Ishikawa (cell line): ENCODE measurements at regions not wholly inside any gene's neighbourhood (a gene's known extent, or its start where the extent isn't known, plus 50 kb on each side); places are given as distances from the start of the nearest gene placed in this dataset.

Experiments used
- CEBPB ChIP-seq: IDR thresholded peaks from 2 replicates; pipeline ENCODE4 v1.6.1; 2012
- CREB1 ChIP-seq: IDR thresholded peaks from 2 replicates; pipeline ENCODE4 v1.6.1; 2012; ENCODE audit warnings: low read depth
- EGR1 ChIP-seq: IDR thresholded peaks from 2 replicates; pipeline ENCODE4 v1.6.1; 2012
- EP300 ChIP-seq: IDR thresholded peaks from 2 replicates; pipeline ENCODE4 v1.6.1; 2012; ENCODE audit warnings: borderline replicate concordance
- FOXM1 ChIP-seq: IDR thresholded peaks from 2 replicates; pipeline ENCODE4 v1.6.1; 2012; ENCODE audit warnings: low read depth, borderline replicate concordance
- NFIC ChIP-seq: IDR thresholded peaks from 2 replicates; pipeline ENCODE4 v1.6.1; 2012
- RAD21 ChIP-seq: IDR thresholded peaks from 2 replicates; pipeline ENCODE4 v1.6.1; 2012; ENCODE audit warnings: low read depth
- TAF1 ChIP-seq: IDR thresholded peaks from 2 replicates; pipeline ENCODE4 v1.6.1; 2012; ENCODE audit warnings: low read depth, mild to moderate bottlenecking
- TCF12 ChIP-seq: IDR thresholded peaks from 2 replicates; pipeline ENCODE4 v1.6.1; 2012; ENCODE audit warnings: low read depth
- TEAD4 ChIP-seq: IDR thresholded peaks from 2 replicates; pipeline ENCODE4 v1.6.1; 2012
- USF1 ChIP-seq: IDR thresholded peaks from 2 replicates; pipeline ENCODE4 v1.6.1; 2012
- YY1 ChIP-seq: IDR thresholded peaks from 2 replicates; pipeline ENCODE4 v1.6.1; 2012; ENCODE audit warnings: low read depth
- ZBTB7A ChIP-seq: IDR thresholded peaks from 2 replicates; pipeline ENCODE4 v1.6.1; 2012; ENCODE audit warnings: low read depth
- TF ChIP-seq, protein P1 (sequence below): IDR thresholded peaks from 2 replicates; pipeline ENCODE4 v1.6.1; 2012
- TF ChIP-seq, protein P2 (sequence below): IDR thresholded peaks from 2 replicates; pipeline ENCODE4 v1.6.1; 2012; ENCODE audit warnings: low read depth, mild to moderate bottlenecking

DNA sequence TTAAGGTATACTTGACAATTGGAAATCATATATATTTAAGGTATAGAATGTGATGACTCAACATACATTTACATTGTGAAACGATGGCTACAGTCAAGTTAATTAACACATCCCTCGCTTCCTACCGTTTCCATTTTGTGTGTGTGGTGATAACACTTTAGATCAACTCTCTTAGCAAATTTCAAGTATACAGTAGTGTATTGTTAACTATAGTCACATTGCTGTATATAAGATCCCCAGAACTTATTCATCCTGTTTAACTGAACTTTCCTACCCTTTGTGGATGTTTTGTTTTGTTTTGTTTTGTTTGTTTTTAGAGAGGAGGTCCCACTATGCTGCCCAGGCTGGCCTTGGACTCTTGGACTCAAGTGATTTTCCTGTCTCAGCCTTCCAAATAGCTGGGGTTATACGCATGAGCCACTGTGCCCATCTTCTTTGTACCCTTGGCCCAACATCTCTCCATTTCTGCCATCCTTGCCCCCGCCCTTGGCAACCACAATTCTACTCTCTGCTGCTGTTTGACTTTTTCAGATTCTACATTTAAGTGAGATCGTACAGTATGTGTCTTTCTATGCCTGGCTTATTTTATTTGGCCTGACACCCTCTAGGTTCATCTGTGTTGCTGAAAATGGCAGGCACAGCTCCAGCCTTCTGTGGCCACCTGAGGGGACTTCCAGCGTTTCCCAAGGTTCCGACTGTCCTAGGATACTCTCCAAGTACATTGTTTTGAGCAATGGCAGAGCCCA, 90.5 kb upstream of the SNX9 start:
- TF ChIP-seq ZBTB7A: no peak
- TF ChIP-seq EP300: no peak
- TF ChIP-seq TCF12: no peak
- no peak for TF ChIP-seq NFIC
- TF ChIP-seq TEAD4: no peak
- no peak for TF ChIP-seq CEBPB
- TF ChIP-seq, protein P1, sequence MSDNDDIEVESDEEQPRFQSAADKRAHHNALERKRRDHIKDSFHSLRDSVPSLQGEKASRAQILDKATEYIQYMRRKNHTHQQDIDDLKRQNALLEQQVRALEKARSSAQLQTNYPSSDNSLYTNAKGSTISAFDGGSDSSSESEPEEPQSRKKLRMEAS: no peak
- no peak for TF ChIP-seq RAD21
- no peak for TF ChIP-seq FOXM1
- TF ChIP-seq, protein P2, sequence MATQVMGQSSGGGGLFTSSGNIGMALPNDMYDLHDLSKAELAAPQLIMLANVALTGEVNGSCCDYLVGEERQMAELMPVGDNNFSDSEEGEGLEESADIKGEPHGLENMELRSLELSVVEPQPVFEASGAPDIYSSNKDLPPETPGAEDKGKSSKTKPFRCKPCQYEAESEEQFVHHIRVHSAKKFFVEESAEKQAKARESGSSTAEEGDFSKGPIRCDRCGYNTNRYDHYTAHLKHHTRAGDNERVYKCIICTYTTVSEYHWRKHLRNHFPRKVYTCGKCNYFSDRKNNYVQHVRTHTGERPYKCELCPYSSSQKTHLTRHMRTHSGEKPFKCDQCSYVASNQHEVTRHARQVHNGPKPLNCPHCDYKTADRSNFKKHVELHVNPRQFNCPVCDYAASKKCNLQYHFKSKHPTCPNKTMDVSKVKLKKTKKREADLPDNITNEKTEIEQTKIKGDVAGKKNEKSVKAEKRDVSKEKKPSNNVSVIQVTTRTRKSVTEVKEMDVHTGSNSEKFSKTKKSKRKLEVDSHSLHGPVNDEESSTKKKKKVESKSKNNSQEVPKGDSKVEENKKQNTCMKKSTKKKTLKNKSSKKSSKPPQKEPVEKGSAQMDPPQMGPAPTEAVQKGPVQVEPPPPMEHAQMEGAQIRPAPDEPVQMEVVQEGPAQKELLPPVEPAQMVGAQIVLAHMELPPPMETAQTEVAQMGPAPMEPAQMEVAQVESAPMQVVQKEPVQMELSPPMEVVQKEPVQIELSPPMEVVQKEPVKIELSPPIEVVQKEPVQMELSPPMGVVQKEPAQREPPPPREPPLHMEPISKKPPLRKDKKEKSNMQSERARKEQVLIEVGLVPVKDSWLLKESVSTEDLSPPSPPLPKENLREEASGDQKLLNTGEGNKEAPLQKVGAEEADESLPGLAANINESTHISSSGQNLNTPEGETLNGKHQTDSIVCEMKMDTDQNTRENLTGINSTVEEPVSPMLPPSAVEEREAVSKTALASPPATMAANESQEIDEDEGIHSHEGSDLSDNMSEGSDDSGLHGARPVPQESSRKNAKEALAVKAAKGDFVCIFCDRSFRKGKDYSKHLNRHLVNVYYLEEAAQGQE: no peak
- no peak for TF ChIP-seq TAF1
- TF ChIP-seq YY1: no peak
- TF ChIP-seq EGR1: no peak
- TF ChIP-seq CREB1: no peak

DNA sequence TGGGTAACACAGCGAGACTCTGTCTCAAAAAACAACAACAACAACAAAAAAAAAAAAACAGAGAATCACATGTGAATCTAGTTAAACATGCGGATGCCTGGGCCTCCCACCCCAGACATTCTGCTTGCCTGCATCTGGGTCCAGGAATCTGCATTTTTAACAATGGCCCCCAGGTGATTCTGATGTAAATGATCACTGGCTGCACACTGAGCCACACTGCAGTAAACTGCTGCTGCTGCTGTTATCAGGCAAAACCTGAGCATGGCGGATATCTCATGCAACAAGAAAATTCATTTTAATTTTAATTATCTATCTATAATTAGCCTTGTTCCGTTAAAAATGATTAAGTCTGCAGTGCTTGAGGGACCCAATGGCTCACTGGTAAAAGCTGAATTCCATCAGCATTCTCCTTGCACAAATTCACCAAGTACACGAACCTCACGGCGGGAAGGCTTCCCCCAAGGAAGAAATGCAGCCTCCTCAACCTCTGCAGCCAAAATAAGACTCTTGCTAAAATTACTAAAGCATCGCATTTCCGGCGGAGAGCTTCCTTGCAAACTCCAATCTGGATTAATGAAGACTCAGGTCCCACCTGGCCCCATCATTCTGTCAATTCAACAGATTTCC, 81.6 kb upstream of the SNX9 start:
- no peak for TF ChIP-seq EP300
- TF ChIP-seq ZBTB7A: no peak

GRCh38 chr6:157741948-157742556, 81.0 kb upstream of the SNX9 start:
- TF ChIP-seq NFIC (no peak), RAD21 (no peak), EP300 (no peak), ZBTB7A (no peak), CREB1 (no peak), TEAD4 (no peak), TCF12 (no peak), YY1 (no peak), USF1 (no peak)
- TF ChIP-seq, protein P2: no peak

- no peak for TF ChIP-seq TEAD4
Observed at GRCh38 chr6:157744102-157744601, 78.9 kb upstream of the SNX9 start.

DNA sequence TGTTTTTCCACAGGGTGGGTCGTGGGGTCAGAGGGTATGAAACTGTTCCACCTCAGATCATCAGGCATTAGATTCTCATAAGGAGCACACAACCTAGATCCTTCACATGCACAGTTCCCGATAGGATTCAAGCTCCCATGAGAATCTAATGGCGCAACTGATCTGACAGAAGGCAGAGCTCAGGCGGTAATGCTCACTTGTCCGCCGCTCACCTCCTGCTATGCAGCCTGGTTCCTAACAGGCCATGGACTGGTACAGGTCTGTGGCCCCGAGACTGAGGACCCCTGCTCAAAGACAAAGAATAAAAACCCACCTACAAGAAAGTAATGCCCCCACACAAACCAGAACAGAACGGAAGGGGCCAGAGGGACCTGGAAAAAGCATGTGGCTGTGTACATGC, 76.1 kb upstream of the SNX9 start:
- TF ChIP-seq FOXM1 (no peak), YY1 (no peak), EGR1 (no peak), ZBTB7A (no peak), CREB1 (no peak), TAF1 (no peak), EP300 (no peak), NFIC (no peak), RAD21 (no peak), USF1 (no peak), TCF12 (no peak), TEAD4 (no peak), CEBPB (no peak)
- TF ChIP-seq, protein P1: no peak
- TF ChIP-seq, protein P2: no peak
